ENCODE measurements at regions not wholly inside any gene's neighbourhood (a gene's known extent, or its start where the extent isn't known, plus 50 kb on each side); places are given as distances from the start of the nearest gene placed in this dataset.

GRCh38 chr2:156745619-156746018, 309.4 kb downstream of the GPD2 start:
- no peaks in the 10 kb centered on the region for H3K36me3 ChIP-seq (ENCODE audit: control insufficient read depth in 2 of 2, extremely low read depth in 1 of 2, insufficient read depth in 2 of 2, low read length in 2 of 2)
- ChIA-PET POLR2A (no interaction called here), CTCF (interaction anchor here (1.3 kb wide), 1 partner anchor 31 kb away, joined by 3 read pairs; no protein-coding TSS in a partner anchor)
- H3K4me2 ChIP-seq (ENCODE audit: insufficient read depth, low read length) = no peak overlapping the region
- H3K27me3 ChIP-seq (ENCODE audit: control insufficient read depth in 2 of 2, insufficient read depth in 2 of 2, low read length in 2 of 2) = no peaks in the 10 kb centered on the region
- intact Hi-C loops (cut with micrococcal nuclease) (no loop called here), dilution Hi-C loops (cut with MboI; ENCODE audit: extremely low pct_ligation_motif_present, low sequenced_read_pairs) (no loop called here)
- TF ChIP-seq CTCF (IDR thresholded peaks at IDR 0.05; ENCODE audit: extremely low read depth in 1 of 2, insufficient read depth in 1 of 2, low read depth in 1 of 2, low read length in 2 of 2) (no peak), MYC (IDR thresholded peaks at IDR 0.05; ENCODE audit: low read depth, low read length) (no peak), JUN (IDR thresholded peaks at IDR 0.05; ENCODE audit: borderline replicate concordance, insufficient read depth, insufficient read length, low read depth) (no peak), GATA2 (IDR thresholded peaks at IDR 0.05; ENCODE audit: insufficient read depth, insufficient read length, low read depth, low read length) (no peak), POLR2AphosphoS5 (IDR thresholded peaks at IDR 0.05; ENCODE audit: insufficient read depth, low read depth, low read length) (no peak), EZH2 (IDR thresholded peaks at IDR 0.05; ENCODE audit: borderline replicate concordance, low read depth, low read length, severe bottlenecking) (no peak), FOS (IDR thresholded peaks at IDR 0.05; ENCODE audit: borderline replicate concordance, insufficient read depth, low read length) (no peak), POLR2A (IDR thresholded peaks at IDR 0.05; ENCODE audit: low read depth, low read length) (no peak), MAX (IDR thresholded peaks at IDR 0.05; ENCODE audit: insufficient read depth, insufficient read length) (no peak)
- H2AFZ ChIP-seq (ENCODE audit: low read depth, low read length) = no peak overlapping the region
- FAIRE-seq (no peak), DNase-seq (ENCODE audit: low read depth, low spot score) (no peak)
- H4K20me1 ChIP-seq (replicated peaks; ENCODE audit: control insufficient read depth, extremely low read depth, insufficient read depth, low read length) = no peaks in the 10 kb centered on the region
- no peak overlapping the region for H3K9ac ChIP-seq (replicated peaks; ENCODE audit: extremely low read depth, insufficient read depth, low read length)
- H3K4me3 ChIP-seq (replicated peaks in 1 of 3; ENCODE audit: insufficient read depth in 1 of 3, low read depth in 1 of 3, low read length in 3 of 3) = no peak overlapping the region
- H3K79me2 ChIP-seq (ENCODE audit: control insufficient read depth, insufficient read depth, low read length) = no peaks in the 10 kb centered on the region
- H3K9me1 ChIP-seq (replicated peaks; ENCODE audit: control insufficient read depth, extremely low read depth, insufficient read depth, low read length) = no peaks in the 10 kb centered on the region
- H3K4me1 ChIP-seq (ENCODE audit: control insufficient read depth, extremely low read depth, insufficient read depth, low read length) = no peaks in the 10 kb centered on the region
- no peak overlapping the region for H3K27ac ChIP-seq (ENCODE audit: insufficient read depth, low read depth, low read length)
- no TSS peak for BruUV-seq (replicated peaks)
- no peaks in the 10 kb centered on the region for H3K9me3 ChIP-seq (replicated peaks; ENCODE audit: control insufficient read depth, insufficient read depth, low read length)

Data from endothelial cell of umbilical vein (primary cell).